Caki2 (cell line): ENCODE measurements at regions not wholly inside any gene's neighbourhood (a gene's known extent, or its start where the extent isn't known, plus 50 kb on each side); places are given as distances from the start of the nearest gene placed in this dataset.
"Not testable (repeated sequence)": the region's sequence is repeated elsewhere in the genome, so short reads cannot be mapped to it uniquely, and the experiment has no call there.

ENCODE experiments used
- DNase-seq: peaks from one replicate; pipeline ENCODE4 v3.0.0-alpha.2; 2015; ENCODE audit warnings: low read depth
- in situ Hi-C: cut with HindIII; loops from 2 replicates; pipeline ENCODE4 v1.10.0; 2016; ENCODE audit warnings: low sequenced_read_pairs, low pct_unique_long_range_greater_than_20kb, mixed read lengths

DNA sequence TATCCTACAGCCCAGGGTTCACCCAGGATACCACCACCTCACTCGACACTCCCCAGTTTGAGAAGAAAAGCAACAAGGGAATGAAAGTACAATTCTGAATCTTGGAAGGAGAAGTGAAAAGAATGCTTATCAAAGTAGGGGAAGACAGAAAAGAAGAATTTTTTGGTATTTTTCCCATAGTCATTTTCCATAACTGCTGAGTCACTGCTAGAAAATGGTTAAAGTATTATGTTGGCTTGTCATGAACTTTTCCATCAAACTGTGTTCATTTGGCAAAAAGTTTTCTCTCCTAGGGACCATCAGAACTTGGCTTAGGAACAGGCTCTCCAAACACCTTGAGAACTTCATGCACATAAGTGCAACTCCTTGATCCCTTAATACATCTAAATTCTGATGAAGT, 192.0 kb downstream of the BCL11A start:
- DNase-seq: no peak
- in situ Hi-C loops: no loop called here

- in situ Hi-C loops: no loop called here
- no peak for DNase-seq
Observed at GRCh38 chr2:60359569-60359968, 193.9 kb downstream of the BCL11A start.

DNA sequence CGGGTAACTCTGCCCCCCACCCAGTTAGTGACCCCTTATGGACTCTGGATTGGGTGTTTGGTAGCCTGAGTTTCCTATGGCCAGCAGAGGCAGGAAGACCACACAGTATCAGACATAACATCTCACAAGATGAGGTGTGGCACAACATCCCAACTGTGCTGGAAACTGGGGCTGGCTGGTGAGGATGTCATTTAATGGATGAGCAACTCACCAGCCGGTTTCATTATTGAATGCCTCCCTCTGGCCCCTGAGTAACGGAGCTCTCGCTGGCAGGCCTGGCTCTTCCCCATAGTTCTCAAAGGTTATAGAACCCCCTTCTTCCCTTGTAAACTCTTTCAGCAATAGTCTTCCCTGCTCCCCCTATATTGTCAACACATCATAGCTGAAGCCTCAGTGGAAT, 195.0 kb downstream of the BCL11A start:
- no peak for DNase-seq
- in situ Hi-C loops: no loop called here

DNA sequence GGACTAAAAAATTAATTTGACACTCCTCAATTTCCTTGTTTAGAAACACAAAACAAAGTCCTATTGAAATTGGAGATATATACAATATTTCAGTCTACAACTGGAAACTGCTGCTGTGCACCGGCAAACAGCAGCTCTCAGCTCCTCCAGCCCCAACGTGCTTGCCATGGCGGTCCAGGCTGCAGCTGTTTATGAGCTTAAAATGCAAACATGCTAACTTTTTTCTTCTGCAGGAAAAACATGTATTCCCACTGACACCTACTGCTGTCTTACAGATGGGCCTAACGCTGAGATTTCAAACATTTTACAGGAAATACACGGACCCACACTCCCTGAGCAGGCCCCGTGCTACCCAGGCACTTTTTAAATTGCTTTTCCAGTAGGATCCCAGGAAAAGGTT, 195.5 kb downstream of the BCL11A start:
- DNase-seq: no peak
- in situ Hi-C loops: no loop called here

GRCh38 chr2:60356346-60356745, 197.1 kb downstream of the BCL11A start:
- in situ Hi-C loops: no loop called here
- DNase-seq: no peak

DNA sequence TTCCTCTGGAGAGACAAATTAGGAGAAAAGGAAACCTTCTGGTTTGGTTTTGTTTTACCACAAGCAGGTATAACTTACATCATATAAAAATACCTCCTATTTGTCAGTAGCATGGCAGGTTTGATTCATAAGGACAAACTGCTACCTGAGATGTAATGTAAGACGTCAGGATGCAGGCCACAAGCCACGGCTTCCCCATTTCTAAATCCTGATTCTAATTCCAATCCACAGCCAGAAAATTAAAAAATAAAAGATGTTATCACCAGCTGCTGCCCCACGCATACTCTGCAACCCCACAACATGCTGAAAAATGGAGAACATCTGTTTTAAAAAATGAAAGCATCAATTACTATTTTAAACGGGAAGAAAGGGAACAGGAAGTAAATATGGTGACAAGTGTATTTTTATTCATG, 197.6 kb downstream of the BCL11A start:
- in situ Hi-C loops: no loop called here
- DNase-seq: no peak

- in situ Hi-C loops: no loop called here
- no peak for DNase-seq
Observed at GRCh38 chr2:60354713-60355112, 198.7 kb downstream of the BCL11A start.

DNA sequence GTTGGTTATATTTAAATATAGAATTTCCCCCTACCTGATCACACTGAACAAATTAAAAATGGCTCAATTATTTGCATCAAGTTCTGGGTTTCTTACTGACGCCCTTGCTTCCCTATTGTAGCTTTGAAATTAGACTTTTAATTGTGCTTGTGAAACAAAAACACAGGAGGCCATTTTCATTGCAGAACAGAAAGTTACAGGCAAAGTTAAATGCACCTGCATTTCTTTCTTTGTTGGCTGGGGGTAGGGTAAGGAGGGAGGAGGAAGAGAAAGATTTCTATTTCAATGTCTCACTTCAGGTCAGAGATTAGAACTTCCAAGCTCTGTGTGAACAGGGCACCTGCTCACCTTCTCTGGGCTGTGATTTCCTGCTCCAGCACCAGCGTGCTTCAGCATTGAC, 199.6 kb downstream of the BCL11A start:
- in situ Hi-C loops: no loop called here

GRCh38 chr2:60353406-60353800, 200.1 kb downstream of the BCL11A start:
- no peak for DNase-seq
- in situ Hi-C loops: no loop called here

More for the DNA sequence above, 199.6 kb downstream of the BCL11A start:
- DNase-seq: no peak

GRCh38 chr2:60352491-60353405, 200.7 kb downstream of the BCL11A start:
- in situ Hi-C loops: no loop called here
- no peak for DNase-seq

- in situ Hi-C loops: no loop called here
- no peak for DNase-seq
Observed at GRCh38 chr2:60351802-60352201, 201.7 kb downstream of the BCL11A start.

DNA sequence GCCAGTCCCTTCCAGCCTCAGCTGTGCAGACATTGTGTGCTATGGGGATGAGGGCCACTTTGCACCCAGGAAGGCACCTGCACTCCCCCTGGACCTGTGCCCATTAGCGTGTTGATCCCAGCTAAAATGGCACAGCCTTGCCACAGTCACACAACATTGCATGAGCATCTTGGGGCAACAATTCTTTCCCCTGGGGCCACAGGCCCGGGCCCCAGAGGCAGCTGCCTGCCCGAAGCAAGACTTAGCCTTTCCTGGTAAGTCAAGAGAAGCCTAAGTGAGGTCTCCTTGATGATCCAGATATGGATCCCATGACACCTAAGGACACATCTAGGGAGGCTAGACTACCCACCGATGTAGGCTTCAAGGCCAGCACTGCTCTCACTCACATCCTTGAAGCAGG, 202.1 kb downstream of the BCL11A start:
- DNase-seq: no peak
- in situ Hi-C loops: no loop called here

- in situ Hi-C loops: no loop called here
- no peak for DNase-seq
Observed at GRCh38 chr2:60350791-60351190, 202.7 kb downstream of the BCL11A start.

DNA sequence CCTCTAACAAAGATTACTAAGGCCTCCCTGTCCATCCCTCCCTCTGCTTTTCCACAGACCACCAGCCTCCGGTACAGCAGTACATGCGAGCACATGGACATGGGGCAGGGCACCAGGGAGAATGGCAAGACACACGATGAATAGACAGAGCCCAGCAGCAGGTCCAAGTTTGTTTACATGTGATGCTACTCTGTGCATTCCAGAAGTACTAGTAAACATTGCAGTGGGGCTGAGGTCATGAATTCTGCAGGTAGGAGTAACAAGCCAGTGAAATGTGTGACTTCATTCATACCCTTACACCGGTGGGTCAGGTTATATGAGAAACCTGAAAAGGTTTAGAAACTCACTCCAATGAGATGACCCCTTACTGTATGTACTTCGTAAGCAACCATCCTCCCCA, 205.7 kb downstream of the BCL11A start:
- in situ Hi-C loops: no loop called here

DNA sequence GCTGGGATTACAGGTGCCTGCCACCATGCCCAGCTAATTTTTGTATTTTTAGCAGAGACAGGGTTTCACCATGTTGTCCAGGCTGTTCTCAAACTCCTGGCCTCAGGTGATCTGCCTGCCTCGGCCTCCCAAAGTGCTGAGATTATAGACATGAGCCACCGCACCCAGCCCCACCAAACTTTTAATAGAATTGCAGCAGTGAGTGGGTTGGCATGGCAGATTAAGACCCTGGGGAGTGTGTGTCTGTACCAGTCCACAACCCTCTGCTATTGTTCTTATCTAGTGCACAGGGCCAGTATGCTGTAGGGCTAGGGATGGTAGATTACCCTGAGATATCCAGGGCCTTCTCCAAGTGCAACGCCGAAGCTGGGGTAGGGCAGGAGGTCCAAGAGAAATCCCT, 211.0 kb downstream of the BCL11A start:
- DNase-seq, in situ Hi-C loops: not testable (repeated sequence)

More for the DNA sequence above, 205.7 kb downstream of the BCL11A start:
- DNase-seq: no peak

- in situ Hi-C loops: no loop called here
Observed at GRCh38 chr2:60341151-60341550, 212.3 kb downstream of the BCL11A start.

GRCh38 chr2:60339286-60339685, 214.2 kb downstream of the BCL11A start:
- in situ Hi-C loops: no loop called here
- no peak for DNase-seq

More at GRCh38 chr2:60341151-60341550, 212.3 kb downstream of the BCL11A start:
- DNase-seq: no peak

GRCh38 chr2:60337142-60337497, 216.3 kb downstream of the BCL11A start:
- DNase-seq: no peak
- in situ Hi-C loops: no loop called here

GRCh38 chr2:60336442-60337141, 216.9 kb downstream of the BCL11A start:
- no peak for DNase-seq
- in situ Hi-C loops: no loop called here
